Esophagus squamous epithelium (tissue), 5 donors: ENCODE measurements at regions not wholly inside any gene's neighbourhood (a gene's known extent, or its start where the extent isn't known, plus 50 kb on each side); places are given as distances from the start of the nearest gene placed in this dataset.

ENCODE experiments used
- DNase-seq: peaks from one replicate; lab custom pipeline; 2025; lab: John Stamatoyannopoulos, UW
- H3K27ac ChIP-seq, 4 donors: fragments of 200-600 bp; sonication (generic); one replicate each; pipeline ENCODE4 v1.5.1; 2016 to 2019; ENCODE audit warnings: mild to moderate bottlenecking in 1 of 4
- H3K27me3 ChIP-seq, 4 donors: fragments of 200-600 bp; sonication (generic); 1 replicate in 3 of 4; 2 replicates in 1 of 4; pipeline versions ENCODE4 v1.5.1 to v1.6.0; 2017 to 2021; ENCODE audit warnings: antibody characterized with exemption in 1 of 4
- H3K36me3 ChIP-seq, 3 donors: fragments of 200-600 bp; sonication (generic); one replicate each; pipeline ENCODE4 v1.5.1; 2016 to 2019
- H3K4me1 ChIP-seq, 3 donors: fragments of 200-600 bp; sonication (generic); one replicate each; pipeline ENCODE4 v1.5.1; 2017 to 2019
- H3K4me3 ChIP-seq, 4 donors: fragments of 200-600 bp; sonication (generic); 1 replicate in 3 of 4; 2 replicates in 1 of 4; pipeline ENCODE4 v1.5.1; 2016 to 2019; ENCODE audit warnings: mild to moderate bottlenecking in 2 of 4, moderate library complexity in 1 of 4
- H3K9me3 ChIP-seq, 3 donors: fragments of 200-600 bp; sonication (generic); one replicate each; pipeline ENCODE4 v1.5.1; 2016 to 2019
- CTCF ChIP-seq, 6 experiments: fragments of 450-650 bp in 4 of 6; fragments of 200-600 bp in 2 of 6; sonication (generic) in 2 of 6; IDR thresholded peaks; one replicate each; pipeline ENCODE4 v1.5.1; 2016 to 2019; ENCODE audit warnings: antibody characterized with exemption in 6 of 6, mild to moderate bottlenecking in 4 of 6, moderate library complexity in 4 of 6
- POLR2A ChIP-seq, 4 donors: fragments of 450-650 bp; IDR thresholded peaks; one replicate each; pipeline ENCODE4 v1.6.1; 2017; ENCODE audit warnings: antibody characterized with exemption in 4 of 4, mild to moderate bottlenecking in 4 of 4, moderate library complexity in 3 of 4
- WGBS, 2 donors: methylation state at CpG; one replicate each; pipeline ENCODE4 v1.1.5; 2018; 5-methylcytosine and 5-hydroxymethylcytosine counted together
- intact Hi-C: fragments of 100-400 bp; cut with DNase I; formaldehyde crosslinking; loops from one replicate; pipeline ENCODE4 v1.15.0; 2022
- donor health status: DM: yes; HTN: yes; CAD: no.

GRCh38 chr10:107914450-107915214, 750.1 kb upstream of the SORCS1 start:
- Histone ChIP-seq H3K9me3 (peaks cover 0 to 4% (median 0%) of the 10 kb centered on the region in 3 donors), H3K27ac (no peak overlapping the region), H3K27me3 (peaks cover 0 to 27% (median 0%) of the 10 kb centered on the region in 4 donors), H3K4me3 (peak overlapping the region in 2 of 4 donors; percentile 15 to 49), H3K4me1 (peaks cover 0 to 9% (median 0%) of the 10 kb centered on the region in 3 donors), H3K36me3 (no peaks in the 10 kb centered on the region)
- intact Hi-C loops = no loop called here
- no peak for DNase-seq
- TF ChIP-seq CTCF (IDR thresholded peaks at IDR 0.05) (no peak), POLR2A (IDR thresholded peaks at IDR 0.05) (no peak)
- 13 to 18% methylated on average over 4 of the region's 78 CpGs for WGBS, 2 donors

GRCh38 chr10:107913317-107914294, 749.1 kb upstream of the SORCS1 start:
- Histone ChIP-seq H3K4me1 (peaks cover 0 to 9% (median 0%) of the 10 kb centered on the region in 3 donors), H3K4me3 (no peak overlapping the region), H3K9me3 (peaks cover 0 to 3% (median 0%) of the 10 kb centered on the region in 3 donors), H3K27me3 (peaks cover 0 to 27% (median 0%) of the 10 kb centered on the region in 4 donors), H3K27ac (no peak overlapping the region), H3K36me3 (no peaks in the 10 kb centered on the region)
- DNase-seq = no peak
- TF ChIP-seq POLR2A (IDR thresholded peaks at IDR 0.05) = no peak
- no peak for TF ChIP-seq CTCF (IDR thresholded peaks at IDR 0.05)
- intact Hi-C loops = no loop called here
- WGBS, 2 donors = 25 to 42% methylated on average over 6 of the region's 6 CpGs

- Histone ChIP-seq H3K9me3 (peaks cover 0 to 3% (median 0%) of the 10 kb centered on the region in 3 donors), H3K27ac (no peak overlapping the region), H3K4me1 (no peaks in the 10 kb centered on the region), H3K36me3 (no peaks in the 10 kb centered on the region), H3K4me3 (no peak overlapping the region), H3K27me3 (no peaks in the 10 kb centered on the region)
- intact Hi-C loops = no loop called here
- TF ChIP-seq CTCF (IDR thresholded peaks at IDR 0.05) = no peak
- TF ChIP-seq POLR2A (IDR thresholded peaks at IDR 0.05) = no peak
- WGBS, 2 donors = 58 to 63% methylated on average over 2 of the region's 2 CpGs
- no peak for DNase-seq
These were observed 736.6 kb upstream of the SORCS1 start for GRCh38 chr10:107901076-107901475.

GRCh38 chr10:107900131-107900530, 735.6 kb upstream of the SORCS1 start:
- H3K27ac ChIP-seq = no peak overlapping the region
- H3K4me3 ChIP-seq = no peak overlapping the region
- no peak for DNase-seq
- no peaks in the 10 kb centered on the region for H3K4me1 ChIP-seq
- no peaks in the 10 kb centered on the region for H3K27me3 ChIP-seq
- intact Hi-C loops = no loop called here
- TF ChIP-seq POLR2A (IDR thresholded peaks at IDR 0.05) (no peak), CTCF (IDR thresholded peaks at IDR 0.05) (no peak)
- H3K9me3 ChIP-seq = peaks cover 0 to 3% (median 0%) of the 10 kb centered on the region in 3 donors
- no peaks in the 10 kb centered on the region for H3K36me3 ChIP-seq
- WGBS, 2 donors = 81 to 87% methylated on average over 5 of the region's 5 CpGs
